H1 (cell line): ENCODE measurements at regions not wholly inside any gene's neighbourhood (a gene's known extent, or its start where the extent isn't known, plus 50 kb on each side); places are given as distances from the start of the nearest gene placed in this dataset.

Source experiments
- CHD1 ChIP-seq: IDR thresholded peaks from 2 replicates; pipeline ENCODE4 v1.6.1; 2012; ENCODE audit warnings: low read depth, low read length, improper control_type of control experiment
- CTBP2 ChIP-seq: IDR thresholded peaks from 2 replicates; pipeline ENCODE4 v1.7.0; 2011; ENCODE audit warnings: borderline replicate concordance, mild to moderate bottlenecking, moderate library complexity, mixed read lengths, low read length; ENCODE audit not compliant: insufficient read depth, insufficient read length
- EGR1 ChIP-seq: IDR thresholded peaks from 2 replicates; pipeline ENCODE4 v1.6.1; 2011; ENCODE audit warnings: low read depth, low read length, borderline replicate concordance
- KDM5A ChIP-seq: fragments of 200-600 bp; IDR thresholded peaks from 2 replicates; pipeline ENCODE4 v1.7.1; 2012; ENCODE audit warnings: mild to moderate bottlenecking, low read length, inconsistent platforms, mixed read lengths
- MAX ChIP-seq: IDR thresholded peaks from 2 replicates; pipeline ENCODE4 v1.6.1; 2012; ENCODE audit warnings: inconsistent platforms
- POU5F1 ChIP-seq: IDR thresholded peaks from 2 replicates; pipeline ENCODE4 v1.6.1; 2011; ENCODE audit warnings: low read depth, mild to moderate bottlenecking, low read length, moderate library complexity

- TF ChIP-seq POU5F1 = no peak
- no peak for TF ChIP-seq CHD1
- no peak for TF ChIP-seq CTBP2
- no peak for TF ChIP-seq KDM5A
- TF ChIP-seq MAX = no peak
- no peak for TF ChIP-seq EGR1
- TF ChIP-seq, all 59 proteins: peak for 0
These were observed 1224.9 kb upstream of the SPRY2 start (continued) for GRCh38 chr13:81565849-81566248.
